ENCODE measurements at regions not wholly inside any gene's neighbourhood (a gene's known extent, or its start where the extent isn't known, plus 50 kb on each side); places are given as distances from the start of the nearest gene placed in this dataset.

DNA sequence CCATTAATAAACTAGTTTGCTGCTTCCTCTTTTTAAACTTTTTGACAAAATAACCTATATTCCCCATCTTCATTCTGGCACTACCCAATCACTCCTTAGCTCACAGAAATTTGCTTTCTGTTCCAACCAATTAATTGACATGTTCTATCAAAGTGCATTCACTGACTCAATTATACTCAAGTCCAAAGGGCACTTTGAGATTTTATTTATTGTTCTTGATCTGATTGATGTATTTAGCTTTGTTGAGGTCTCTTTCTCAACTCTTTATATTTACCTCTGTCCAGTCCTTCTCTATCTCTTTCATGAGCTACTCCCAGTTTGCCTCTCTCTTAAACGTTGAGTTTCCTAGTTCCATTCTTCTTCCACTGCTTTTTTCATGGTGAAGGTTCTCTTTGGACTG, 104.4 kb upstream of the TENT5A start:
- Histone ChIP-seq H3K4me1 (replicated peaks) (no peaks in the 10 kb centered on the region), H3K27me3 (replicated peaks; ENCODE audit: insufficient read depth) (no peaks in the 10 kb centered on the region), H3K9me3 (no peaks in the 10 kb centered on the region), H3K27ac (no peak overlapping the region), H3K4me3 (no peak overlapping the region), H3K36me3 (no peaks in the 10 kb centered on the region)
- TF ChIP-seq, protein P1, sequence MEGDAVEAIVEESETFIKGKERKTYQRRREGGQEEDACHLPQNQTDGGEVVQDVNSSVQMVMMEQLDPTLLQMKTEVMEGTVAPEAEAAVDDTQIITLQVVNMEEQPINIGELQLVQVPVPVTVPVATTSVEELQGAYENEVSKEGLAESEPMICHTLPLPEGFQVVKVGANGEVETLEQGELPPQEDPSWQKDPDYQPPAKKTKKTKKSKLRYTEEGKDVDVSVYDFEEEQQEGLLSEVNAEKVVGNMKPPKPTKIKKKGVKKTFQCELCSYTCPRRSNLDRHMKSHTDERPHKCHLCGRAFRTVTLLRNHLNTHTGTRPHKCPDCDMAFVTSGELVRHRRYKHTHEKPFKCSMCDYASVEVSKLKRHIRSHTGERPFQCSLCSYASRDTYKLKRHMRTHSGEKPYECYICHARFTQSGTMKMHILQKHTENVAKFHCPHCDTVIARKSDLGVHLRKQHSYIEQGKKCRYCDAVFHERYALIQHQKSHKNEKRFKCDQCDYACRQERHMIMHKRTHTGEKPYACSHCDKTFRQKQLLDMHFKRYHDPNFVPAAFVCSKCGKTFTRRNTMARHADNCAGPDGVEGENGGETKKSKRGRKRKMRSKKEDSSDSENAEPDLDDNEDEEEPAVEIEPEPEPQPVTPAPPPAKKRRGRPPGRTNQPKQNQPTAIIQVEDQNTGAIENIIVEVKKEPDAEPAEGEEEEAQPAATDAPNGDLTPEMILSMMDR (IDR thresholded peaks at IDR 0.05) = no peak
- no peak for TF ChIP-seq POLR2AphosphoS5 (IDR thresholded peaks at IDR 0.05)
- TF ChIP-seq POLR2A (IDR thresholded peaks at IDR 0.05) = no peak
- intact Hi-C loops (cut with DNase I) = no loop called here
- WGBS = 81% methylated on average over 1 of the region's 1 CpG
- no peak for DNase-seq (ENCODE audit: low spot score)

DNA sequence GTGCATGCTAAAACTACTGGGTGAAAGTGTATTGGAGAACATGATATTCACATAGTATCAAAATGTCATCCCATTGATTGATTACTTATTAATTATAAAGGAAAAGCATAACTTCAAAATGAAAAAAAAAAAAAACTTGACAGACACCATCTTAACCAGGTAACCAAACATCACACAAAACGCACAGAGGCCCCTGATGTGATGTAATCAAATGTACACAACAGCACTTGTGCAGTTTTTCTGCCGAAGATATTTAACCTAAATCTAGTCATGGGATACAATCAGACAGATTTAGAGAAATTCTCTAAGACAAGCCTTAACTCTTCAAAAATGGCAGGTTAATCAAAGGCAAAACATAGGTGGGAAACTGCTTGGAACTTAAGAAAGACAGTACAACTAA, 102.0 kb upstream of the TENT5A start:
- Histone ChIP-seq H3K4me3 (no peak overlapping the region), H3K36me3 (no peaks in the 10 kb centered on the region), H3K4me1 (replicated peaks) (no peaks in the 10 kb centered on the region), H3K27me3 (replicated peaks; ENCODE audit: insufficient read depth) (no peaks in the 10 kb centered on the region), H3K27ac (no peak overlapping the region), H3K9me3 (no peaks in the 10 kb centered on the region)
- DNase-seq (ENCODE audit: low spot score) = no peak
- intact Hi-C loops (cut with DNase I) = no loop called here
- WGBS = 62% methylated on average over 2 of the region's 2 CpGs
- TF ChIP-seq POLR2A (IDR thresholded peaks at IDR 0.05) = no peak
- no peak for TF ChIP-seq POLR2AphosphoS5 (IDR thresholded peaks at IDR 0.05)
- TF ChIP-seq, protein P1 (IDR thresholded peaks at IDR 0.05) = no peak

DNA sequence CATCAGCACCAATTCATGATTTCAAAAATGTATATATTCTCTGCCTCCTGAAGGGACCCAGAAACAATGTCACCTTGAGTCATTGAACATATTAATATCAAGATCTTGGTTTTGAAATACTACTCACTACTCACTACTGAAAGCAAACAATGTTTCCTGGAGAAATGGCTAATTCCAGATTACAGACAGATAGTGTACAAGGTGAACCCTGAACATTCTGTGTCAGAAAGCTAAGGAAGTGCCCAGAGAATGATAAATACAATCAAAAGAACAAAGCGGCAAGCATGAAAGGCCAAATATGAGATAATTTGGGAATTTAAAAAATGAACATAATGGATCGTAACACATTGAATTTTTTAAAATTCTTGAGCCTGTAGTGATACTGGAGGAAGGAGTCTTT, 101.5 kb upstream of the TENT5A start:
- Histone ChIP-seq H3K27me3 (replicated peaks; ENCODE audit: insufficient read depth) (no peaks in the 10 kb centered on the region), H3K36me3 (no peaks in the 10 kb centered on the region), H3K4me1 (replicated peaks) (no peaks in the 10 kb centered on the region), H3K27ac (no peak overlapping the region), H3K4me3 (no peak overlapping the region), H3K9me3 (no peaks in the 10 kb centered on the region)
- intact Hi-C loops (cut with DNase I) = no loop called here
- TF ChIP-seq, protein P1 (IDR thresholded peaks at IDR 0.05) = no peak
- no peak for TF ChIP-seq POLR2A (IDR thresholded peaks at IDR 0.05)
- no peak for TF ChIP-seq POLR2AphosphoS5 (IDR thresholded peaks at IDR 0.05)
- 60% methylated on average over 2 of the region's 2 CpGs for WGBS
- no peak for DNase-seq (ENCODE audit: low spot score)

DNA sequence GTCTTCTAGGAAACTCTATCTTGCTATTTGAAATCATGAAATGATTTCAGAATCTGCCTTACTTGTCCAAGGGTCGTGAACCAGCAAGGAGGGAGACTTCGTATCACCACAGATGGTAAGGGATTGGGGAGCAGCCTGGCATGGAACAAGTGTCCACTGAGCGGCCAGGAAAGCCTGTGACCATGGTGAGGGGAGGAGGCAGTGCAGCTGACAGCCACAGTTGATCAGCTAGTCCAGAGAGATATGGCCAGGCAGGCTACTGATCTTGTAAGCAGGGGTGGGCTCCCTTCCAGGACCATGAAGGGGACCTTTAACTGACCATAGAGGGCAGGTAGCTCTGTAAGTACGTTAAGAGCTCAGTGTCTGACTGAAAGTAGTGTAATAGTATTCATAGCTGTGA, 96.8 kb upstream of the TENT5A start:
- TF ChIP-seq, protein P1 (IDR thresholded peaks at IDR 0.05) = no peak
- no peak for TF ChIP-seq POLR2AphosphoS5 (IDR thresholded peaks at IDR 0.05)
- TF ChIP-seq POLR2A (IDR thresholded peaks at IDR 0.05) = no peak

DNA sequence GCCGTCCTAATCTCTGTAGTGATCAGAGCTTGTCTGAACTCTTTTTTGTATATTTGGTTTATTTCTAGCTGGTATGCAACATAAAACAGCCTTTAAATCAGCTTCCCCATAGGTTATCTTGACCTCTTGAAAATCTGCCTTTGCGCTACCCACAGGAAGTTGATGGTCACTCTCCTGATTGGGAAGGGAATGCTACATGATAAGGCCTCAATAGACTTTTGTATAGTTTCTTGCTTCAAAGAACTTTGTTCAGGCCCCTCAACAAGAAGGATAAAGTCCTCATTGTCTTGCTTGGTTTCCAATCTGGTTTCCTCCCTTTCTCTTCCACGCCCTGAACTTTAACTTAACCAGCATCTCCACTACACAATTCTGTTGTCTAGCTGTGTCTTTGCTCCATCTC, 95.4 kb upstream of the TENT5A start:
- TF ChIP-seq, protein P1 (IDR thresholded peaks at IDR 0.05) = no peak
- TF ChIP-seq POLR2AphosphoS5 (IDR thresholded peaks at IDR 0.05) (no peak), POLR2A (IDR thresholded peaks at IDR 0.05) (no peak)
- Histone ChIP-seq H3K27me3 (replicated peaks; ENCODE audit: insufficient read depth) (no peaks in the 10 kb centered on the region), H3K4me3 (no peak overlapping the region), H3K9me3 (no peaks in the 10 kb centered on the region), H3K4me1 (replicated peaks) (no peaks in the 10 kb centered on the region), H3K27ac (no peak overlapping the region), H3K36me3 (no peaks in the 10 kb centered on the region)
- no peak for DNase-seq (ENCODE audit: low spot score)
- intact Hi-C loops (cut with DNase I) = no loop called here
- 77% methylated on average over 3 of the region's 3 CpGs for WGBS

More for the DNA sequence above, 96.8 kb upstream of the TENT5A start:
- 78% methylated on average over 4 of the region's 4 CpGs for WGBS
- DNase-seq (ENCODE audit: low spot score) = no peak
- Histone ChIP-seq H3K27ac (no peak overlapping the region), H3K4me3 (no peak overlapping the region), H3K9me3 (no peaks in the 10 kb centered on the region), H3K36me3 (no peaks in the 10 kb centered on the region), H3K4me1 (replicated peaks) (no peaks in the 10 kb centered on the region), H3K27me3 (replicated peaks; ENCODE audit: insufficient read depth) (no peaks in the 10 kb centered on the region)
- intact Hi-C loops (cut with DNase I) = no loop called here

All from prostate gland (tissue), 2 donors.